ENCODE measurements at regions not wholly inside any gene's neighbourhood (a gene's known extent, or its start where the extent isn't known, plus 50 kb on each side); places are given as distances from the start of the nearest gene placed in this dataset.

DNA sequence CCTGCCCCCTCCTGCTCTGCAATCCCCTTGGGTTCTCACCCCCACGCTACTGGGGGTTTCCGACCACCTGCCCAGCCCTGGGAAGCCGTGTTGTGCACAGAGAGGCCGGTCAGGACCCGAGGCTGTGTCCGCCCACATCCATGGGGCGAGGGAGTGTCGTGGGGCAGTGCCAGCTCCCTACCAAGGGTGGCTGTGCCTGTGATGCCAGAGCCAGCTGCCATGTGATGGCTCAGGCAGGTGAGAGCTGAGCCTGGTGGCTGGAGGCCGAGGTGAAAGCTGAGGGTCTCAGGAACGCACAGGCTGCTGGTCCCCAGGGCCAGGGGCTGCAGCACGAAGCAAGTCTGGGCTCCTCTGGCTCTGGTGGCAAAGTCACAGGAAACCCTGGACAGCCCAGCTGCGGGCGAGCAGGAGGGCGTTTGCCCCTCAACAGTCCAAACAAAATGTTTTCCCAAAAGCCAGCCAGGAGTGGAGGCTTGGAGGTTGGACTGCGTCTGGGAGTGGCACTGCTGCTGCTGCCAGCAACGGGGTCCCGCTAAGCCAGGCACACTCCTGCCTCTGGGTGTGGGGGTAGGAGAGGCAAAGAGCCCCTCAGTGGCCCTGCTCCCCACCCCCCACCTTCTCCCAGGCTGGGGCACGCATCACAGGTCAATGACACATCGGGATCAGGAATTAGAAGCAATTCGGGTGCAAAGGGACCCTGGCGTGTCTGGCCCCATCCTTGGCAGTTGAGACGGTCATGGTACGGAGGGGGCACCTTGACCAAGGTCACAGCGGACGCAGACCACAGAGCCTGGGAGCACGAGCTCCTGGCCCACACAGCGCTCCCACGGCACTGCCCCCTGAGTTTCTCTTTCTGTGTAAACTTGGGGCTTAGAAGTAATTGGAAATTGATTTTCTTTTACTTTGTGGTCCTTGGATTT is 72.4 kb upstream of the GPC1 start:
- no peak for DNase-seq

- no peak for DNase-seq
Measured at GRCh38 chr2:240363746-240364581, 71.5 kb upstream of the GPC1 start.

- no peak for DNase-seq
Measured at GRCh38 chr2:240364582-240364960, 70.9 kb upstream of the GPC1 start.

GRCh38 chr2:240364961-240365775 is 70.3 kb upstream of the GPC1 start:
- DNase-seq: no peak

GRCh38 chr2:240365971-240366471 is 69.4 kb upstream of the GPC1 start:
- no peak for DNase-seq

DNA sequence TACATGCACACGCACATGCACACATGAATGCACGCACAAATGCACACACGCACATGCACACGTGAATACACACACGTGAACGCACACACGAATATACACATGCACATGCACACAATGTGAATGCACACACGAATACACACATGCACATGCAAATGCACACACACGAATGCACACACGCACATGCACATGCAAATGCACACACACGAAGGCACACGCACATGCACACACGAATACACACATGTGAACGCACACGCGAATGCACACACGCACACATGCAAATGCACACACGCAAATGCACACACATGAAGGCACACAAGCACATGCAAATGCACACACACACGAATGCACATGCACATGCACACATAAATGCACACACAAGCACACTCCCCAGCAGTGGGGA is 68.6 kb upstream of the GPC1 start:
- DNase-seq: no peak

GRCh38 chr2:240367721-240368120 is 67.7 kb upstream of the GPC1 start:
- no peak for DNase-seq

- no peak for DNase-seq
Measured at GRCh38 chr2:240368781-240369331, 66.6 kb upstream of the GPC1 start.

DNA sequence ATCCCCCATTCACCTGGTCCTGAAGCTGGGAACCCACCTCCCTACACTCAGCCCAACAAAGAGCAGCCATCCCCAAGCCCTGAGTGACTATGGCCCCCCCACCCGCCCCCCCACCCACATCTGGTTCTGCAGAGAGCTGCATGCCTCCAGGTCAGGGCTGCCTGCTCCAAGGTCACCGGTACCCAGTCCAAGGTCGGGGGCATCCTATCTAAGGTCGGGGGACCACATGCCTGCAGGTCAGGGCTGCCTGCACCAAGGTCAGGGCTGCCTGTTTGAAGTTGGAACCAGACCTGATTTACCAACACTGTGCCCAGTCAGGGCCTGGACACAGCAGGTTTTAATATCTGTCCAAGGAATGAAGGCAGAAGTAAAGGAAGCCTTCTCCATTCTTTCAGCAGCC is 66.1 kb upstream of the GPC1 start:
- no peak for DNase-seq

GRCh38 chr2:240369801-240370585 is 65.5 kb upstream of the GPC1 start:
- DNase-seq: no peak

- no peak for DNase-seq
Measured at GRCh38 chr2:240371129-240372000, 64.1 kb upstream of the GPC1 start.

- DNase-seq: no peak
Measured at GRCh38 chr2:240372101-240372500, 63.4 kb upstream of the GPC1 start.

GRCh38 chr2:240373289-240373885 is 62.1 kb upstream of the GPC1 start:
- DNase-seq: no peak

DNA sequence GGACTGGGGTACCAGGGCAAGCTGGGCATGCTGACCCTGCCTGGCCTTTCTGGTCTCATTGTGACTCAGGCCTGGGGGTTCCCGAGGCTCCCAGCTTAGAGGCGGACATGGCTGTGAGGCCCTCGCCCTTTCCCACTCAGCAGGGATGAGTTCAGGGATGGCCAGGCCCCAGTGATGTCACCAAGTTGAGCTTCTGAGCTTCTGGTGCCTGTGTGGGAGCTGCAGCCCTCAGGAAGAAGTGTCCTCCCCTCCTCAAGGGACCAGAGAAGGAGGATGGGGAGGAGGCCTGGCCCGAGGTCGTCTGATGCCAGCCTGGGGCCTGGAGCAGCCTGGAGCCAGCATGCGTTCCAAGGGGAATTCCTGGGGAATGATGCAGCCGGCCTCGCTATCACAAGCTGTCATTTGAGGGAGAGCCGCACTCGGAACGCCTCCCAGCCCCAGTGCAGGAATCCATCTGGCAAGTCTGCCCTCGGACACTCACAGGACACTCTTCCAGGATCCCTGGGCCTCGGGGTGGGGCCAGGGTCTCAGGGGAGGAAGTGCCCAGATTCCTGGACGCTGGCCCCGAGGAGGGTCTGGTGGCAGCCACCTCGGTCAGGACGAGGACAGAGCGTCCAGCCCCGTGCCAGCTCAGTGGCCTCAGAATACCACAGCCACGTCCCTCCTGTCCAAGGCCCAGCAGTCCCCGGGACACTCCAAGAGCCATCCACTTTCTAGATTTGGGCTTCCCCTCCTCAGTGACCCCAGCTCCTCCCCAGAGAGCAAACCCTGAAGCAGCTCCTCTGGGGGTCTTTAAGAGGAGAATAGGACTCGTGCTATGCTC is 61.2 kb upstream of the GPC1 start:
- no peak for DNase-seq

- DNase-seq: no peak
Measured at GRCh38 chr2:240375024-240375645, 60.3 kb upstream of the GPC1 start.

DNA sequence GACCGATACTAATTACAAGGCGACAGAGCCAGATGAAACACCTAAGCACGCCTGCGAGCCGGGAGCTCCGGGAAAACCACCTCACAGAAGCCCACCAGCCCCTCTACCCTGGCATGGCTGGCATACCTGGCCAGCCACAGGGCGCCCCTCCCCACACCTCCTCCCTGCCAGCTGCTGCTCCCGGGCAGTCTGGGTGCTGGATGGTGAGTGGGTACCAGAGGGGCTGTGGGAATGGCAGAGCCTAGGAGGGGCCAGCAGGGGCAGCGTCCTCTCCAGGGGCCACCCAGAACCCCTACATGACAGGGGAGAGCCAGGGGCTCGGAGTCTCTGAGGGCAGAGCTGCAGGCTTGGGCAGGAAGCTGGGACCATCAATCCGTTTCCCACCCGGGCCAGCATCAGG is 58.7 kb upstream of the GPC1 start:
- DNase-seq: no peak

GRCh38 chr2:240377366-240377765 is 58.1 kb upstream of the GPC1 start:
- DNase-seq: no peak

- no peak for DNase-seq
Measured at GRCh38 chr2:240379089-240379636, 56.3 kb upstream of the GPC1 start.
